HEK293 (cell line): ENCODE measurements at regions not wholly inside any gene's neighbourhood (a gene's known extent, or its start where the extent isn't known, plus 50 kb on each side); places are given as distances from the start of the nearest gene placed in this dataset.
A peak's percentile ranks its signal among the peaks of the same experiment; 100 is the strongest.

Experiments used
- BCL11A ChIP-seq: fragments of 450-650 bp; formaldehyde crosslinking; IDR thresholded peaks from 2 replicates; pipeline ENCODE4 v1.5.1; 2016; ENCODE audit warnings: low read depth, missing biosample characterization, missing genetic modification characterization
- BCL11B ChIP-seq: fragments of 450-650 bp; formaldehyde crosslinking; IDR thresholded peaks from 2 replicates; pipeline ENCODE4 v1.5.1; 2016; ENCODE audit warnings: low read depth, missing biosample characterization, missing genetic modification characterization
- GLIS1 ChIP-seq: fragments of 450-650 bp; formaldehyde crosslinking; IDR thresholded peaks from 2 replicates; pipeline ENCODE4 v1.5.1; 2016; ENCODE audit warnings: missing biosample characterization, missing genetic modification characterization
- HIC1 ChIP-seq: fragments of 450-650 bp; formaldehyde crosslinking; IDR thresholded peaks from 2 replicates; pipeline ENCODE4 v1.5.1; 2016; ENCODE audit warnings: missing biosample characterization, missing genetic modification characterization
- SCRT2 ChIP-seq: fragments of 450-650 bp; formaldehyde crosslinking; IDR thresholded peaks from 2 replicates; pipeline ENCODE4 v1.5.1; 2016; ENCODE audit warnings: missing biosample characterization, missing genetic modification characterization
- ZBTB21 ChIP-seq: fragments of 450-650 bp; formaldehyde crosslinking; IDR thresholded peaks from 2 replicates; pipeline ENCODE4 v1.5.1; 2017; ENCODE audit warnings: missing biosample characterization, missing genetic modification characterization
- ZBTB48 ChIP-seq: fragments of 450-650 bp; formaldehyde crosslinking; IDR thresholded peaks from 2 replicates; pipeline ENCODE4 v1.5.1; 2016; ENCODE audit warnings: missing biosample characterization, missing genetic modification characterization
- ZBTB7A ChIP-seq: fragments of 450-650 bp; formaldehyde crosslinking; IDR thresholded peaks from 2 replicates; pipeline ENCODE4 v1.5.1; 2016; ENCODE audit warnings: low read depth, missing biosample characterization, missing genetic modification characterization
- ZEB2 ChIP-seq: fragments of 450-650 bp; formaldehyde crosslinking; IDR thresholded peaks from 2 replicates; pipeline ENCODE4 v1.5.1; 2016; ENCODE audit warnings: missing biosample characterization, missing genetic modification characterization
- ZFP37 ChIP-seq: fragments of 450-650 bp; formaldehyde crosslinking; IDR thresholded peaks from 2 replicates; pipeline ENCODE4 v1.5.1; 2016; ENCODE audit warnings: missing biosample characterization, missing genetic modification characterization
- ZFP69B ChIP-seq: fragments of 450-650 bp; formaldehyde crosslinking; IDR thresholded peaks from 2 replicates; pipeline ENCODE4 v1.5.1; 2016; ENCODE audit warnings: missing biosample characterization, missing genetic modification characterization
- ZNF10 ChIP-seq: fragments of 450-650 bp; formaldehyde crosslinking; IDR thresholded peaks from 2 replicates; pipeline ENCODE4 v1.5.1; 2017; ENCODE audit warnings: missing biosample characterization, missing genetic modification characterization
- ZNF324 ChIP-seq: fragments of 450-650 bp; formaldehyde crosslinking; IDR thresholded peaks from 2 replicates; pipeline ENCODE4 v1.5.1; 2016; ENCODE audit warnings: missing biosample characterization, missing genetic modification characterization
- ZNF366 ChIP-seq: fragments of 450-650 bp; formaldehyde crosslinking; conservative IDR thresholded peaks from 2 replicates; pipeline ENCODE4 v1.5.1; 2016; ENCODE audit warnings: missing biosample characterization, missing genetic modification characterization
- ZNF501 ChIP-seq: fragments of 450-650 bp; formaldehyde crosslinking; IDR thresholded peaks from 2 replicates; pipeline ENCODE4 v1.5.1; 2016; ENCODE audit warnings: missing biosample characterization, missing genetic modification characterization
- ZNF561 ChIP-seq: fragments of 450-650 bp; IDR thresholded peaks from 2 replicates; pipeline ENCODE4 v1.5.1; 2018; ENCODE audit warnings: missing biosample characterization, missing genetic modification characterization, borderline replicate concordance
- ZNF600 ChIP-seq: fragments of 450-650 bp; formaldehyde crosslinking; IDR thresholded peaks from 2 replicates; pipeline ENCODE4 v1.5.1; 2016; ENCODE audit warnings: missing biosample characterization, missing genetic modification characterization
- ZNF654 ChIP-seq: fragments of 450-650 bp; formaldehyde crosslinking; IDR thresholded peaks from 2 replicates; pipeline ENCODE4 v1.5.1; 2016; ENCODE audit warnings: low read depth, missing biosample characterization, missing genetic modification characterization
- ZNF660 ChIP-seq: fragments of 450-650 bp; IDR thresholded peaks from 2 replicates; pipeline ENCODE4 v1.5.1; 2018; ENCODE audit warnings: missing biosample characterization, mild to moderate bottlenecking, missing genetic modification characterization
- ZNF670 ChIP-seq: fragments of 450-650 bp; formaldehyde crosslinking; IDR thresholded peaks from 2 replicates; pipeline ENCODE4 v1.5.1; 2016; ENCODE audit warnings: missing biosample characterization, missing genetic modification characterization, low read depth
- ZNF76 ChIP-seq: fragments of 450-650 bp; formaldehyde crosslinking; IDR thresholded peaks from 2 replicates; pipeline ENCODE4; 2016; ENCODE audit warnings: low read depth, missing biosample characterization, missing genetic modification characterization, borderline replicate concordance
- ZNF768 ChIP-seq: fragments of 450-650 bp; formaldehyde crosslinking; IDR thresholded peaks from 2 replicates; pipeline ENCODE4 v1.5.1; 2018; ENCODE audit warnings: missing biosample characterization, mild to moderate bottlenecking, missing genetic modification characterization
- ZNF837 ChIP-seq: fragments of 450-650 bp; formaldehyde crosslinking; IDR thresholded peaks from 2 replicates; pipeline ENCODE4 v1.5.1; 2016; ENCODE audit warnings: missing biosample characterization, missing genetic modification characterization
- ZSCAN30 ChIP-seq: fragments of 450-650 bp; IDR thresholded peaks from 2 replicates; pipeline ENCODE4 v1.5.1; 2018; ENCODE audit warnings: missing biosample characterization, mild to moderate bottlenecking, missing genetic modification characterization, moderate library complexity
- ZXDB ChIP-seq: fragments of 450-650 bp; formaldehyde crosslinking; IDR thresholded peaks from 2 replicates; pipeline ENCODE4 v1.5.1; 2016; ENCODE audit warnings: missing biosample characterization, missing genetic modification characterization
- TF ChIP-seq, protein P1 (sequence below): fragments of 450-650 bp; formaldehyde crosslinking; IDR thresholded peaks from 2 replicates; pipeline ENCODE4 v1.5.1; 2016; ENCODE audit warnings: missing biosample characterization, missing genetic modification characterization
- TF ChIP-seq, protein P2 (sequence below): fragments of 450-650 bp; formaldehyde crosslinking; IDR thresholded peaks from 2 replicates; pipeline ENCODE4 v1.5.1; 2017; ENCODE audit warnings: missing biosample characterization, mild to moderate bottlenecking, missing genetic modification characterization, moderate library complexity
- TF ChIP-seq, protein P3 (sequence below): fragments of 450-650 bp; formaldehyde crosslinking; IDR thresholded peaks from 2 replicates; pipeline ENCODE4 v1.5.1; 2016; ENCODE audit warnings: missing biosample characterization, missing genetic modification characterization
- TF ChIP-seq, protein P4 (sequence below): fragments of 450-650 bp; formaldehyde crosslinking; IDR thresholded peaks from 2 replicates; pipeline ENCODE4 v1.5.1; 2016; ENCODE audit warnings: missing biosample characterization, missing genetic modification characterization

DNA sequence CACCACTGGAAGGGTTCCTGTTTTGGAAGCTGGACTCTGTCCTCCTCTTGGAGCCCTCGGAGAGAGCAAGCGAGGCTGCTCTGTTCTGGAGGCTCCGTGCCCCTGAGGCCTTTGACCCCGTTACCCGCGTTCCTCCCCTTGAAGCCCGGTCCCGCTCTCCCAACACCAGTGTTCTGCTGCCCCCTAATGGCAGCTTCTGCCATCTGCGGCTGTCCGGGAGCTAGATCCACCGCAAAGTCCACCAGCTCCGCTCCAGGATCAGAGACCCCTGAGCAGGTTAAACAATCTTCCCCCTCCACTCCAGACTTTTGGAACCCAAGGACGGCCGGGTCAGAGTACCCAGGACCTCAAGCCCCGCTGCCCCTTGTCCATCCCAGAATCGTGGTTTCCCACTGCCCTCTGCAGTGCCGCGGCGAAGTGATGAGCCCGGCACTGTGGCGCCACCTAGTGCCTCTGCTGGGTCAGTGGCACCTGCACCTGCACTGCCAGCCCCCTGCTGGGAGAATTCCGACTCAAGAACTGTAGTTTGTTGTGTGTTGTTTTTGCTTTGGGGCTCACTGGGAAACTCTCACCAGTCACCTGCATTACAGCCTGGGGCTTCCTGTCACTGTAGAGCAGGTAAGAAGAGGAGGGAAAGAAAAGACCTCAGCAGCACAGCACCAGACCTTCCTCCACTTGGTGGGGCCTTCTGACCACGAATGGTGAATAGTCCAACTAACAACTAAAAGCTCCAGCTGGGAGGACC is 63.5 kb upstream of the NFASC start (continued):
- TF ChIP-seq ZNF654 (tag by site-specific recombination) (peak; percentile 100), ZNF561 (peak; percentile 60; the same call in 1 of the 2 replicates), ZNF600 (tag by site-specific recombination) (peak; percentile 88), BCL11A (peak; percentile 73), ZNF10 (peak; percentile 33; the same call in 1 of the 2 replicates), ZEB2 (tag by site-specific recombination) (peak; percentile 82), SCRT2 (0 out of 2 replicates have a peak, but pooled peaks have one; percentile 12), ZFP69B (tag by site-specific recombination) (no peak), ZNF501 (peak; percentile 86; the same call in 1 of the 2 replicates), ZNF366 (tag by site-specific recombination) (peak; percentile 36; the same call in 1 of the 2 replicates), ZBTB7A (no peak), ZSCAN30 (tag by site-specific recombination) (peak; percentile 66; the same call in 1 of the 2 replicates), BCL11B (tag by site-specific recombination) (peak; percentile 73), ZFP37 (tag by site-specific recombination) (peak; percentile 84), ZXDB (tag by site-specific recombination) (peak; percentile 50), ZNF660 (tag by site-specific recombination) (peak; percentile 81), HIC1 (tag by site-specific recombination) (0 out of 2 replicates have a peak, but pooled peaks have one; percentile 18), ZNF837 (tag by site-specific recombination) (no peak), ZNF670 (no peak), GLIS1 (tag by site-specific recombination) (peak; percentile 65), ZNF324 (tag by site-specific recombination) (peak; percentile 86; the same call in 1 of the 2 replicates), ZBTB21 (tag by site-specific recombination) (peak; percentile 33; the same call in 1 of the 2 replicates), ZNF76 (tag by site-specific recombination) (peak; percentile 82), ZNF768 (tag by site-specific recombination) (no peak), ZBTB48 (peak; percentile 60; the same call in 1 of the 2 replicates)
- TF ChIP-seq, protein P1, sequence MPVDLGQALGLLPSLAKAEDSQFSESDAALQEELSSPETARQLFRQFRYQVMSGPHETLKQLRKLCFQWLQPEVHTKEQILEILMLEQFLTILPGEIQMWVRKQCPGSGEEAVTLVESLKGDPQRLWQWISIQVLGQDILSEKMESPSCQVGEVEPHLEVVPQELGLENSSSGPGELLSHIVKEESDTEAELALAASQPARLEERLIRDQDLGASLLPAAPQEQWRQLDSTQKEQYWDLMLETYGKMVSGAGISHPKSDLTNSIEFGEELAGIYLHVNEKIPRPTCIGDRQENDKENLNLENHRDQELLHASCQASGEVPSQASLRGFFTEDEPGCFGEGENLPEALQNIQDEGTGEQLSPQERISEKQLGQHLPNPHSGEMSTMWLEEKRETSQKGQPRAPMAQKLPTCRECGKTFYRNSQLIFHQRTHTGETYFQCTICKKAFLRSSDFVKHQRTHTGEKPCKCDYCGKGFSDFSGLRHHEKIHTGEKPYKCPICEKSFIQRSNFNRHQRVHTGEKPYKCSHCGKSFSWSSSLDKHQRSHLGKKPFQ (tag by site-specific recombination) = no peak
- TF ChIP-seq, protein P2, sequence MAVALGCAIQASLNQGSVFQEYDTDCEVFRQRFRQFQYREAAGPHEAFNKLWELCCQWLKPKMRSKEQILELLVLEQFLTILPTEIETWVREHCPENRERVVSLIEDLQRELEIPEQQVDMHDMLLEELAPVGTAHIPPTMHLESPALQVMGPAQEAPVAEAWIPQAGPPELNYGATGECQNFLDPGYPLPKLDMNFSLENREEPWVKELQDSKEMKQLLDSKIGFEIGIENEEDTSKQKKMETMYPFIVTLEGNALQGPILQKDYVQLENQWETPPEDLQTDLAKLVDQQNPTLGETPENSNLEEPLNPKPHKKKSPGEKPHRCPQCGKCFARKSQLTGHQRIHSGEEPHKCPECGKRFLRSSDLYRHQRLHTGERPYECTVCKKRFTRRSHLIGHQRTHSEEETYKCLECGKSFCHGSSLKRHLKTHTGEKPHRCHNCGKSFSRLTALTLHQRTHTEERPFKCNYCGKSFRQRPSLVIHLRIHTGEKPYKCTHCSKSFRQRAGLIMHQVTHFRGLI (tag by site-specific recombination) = peak; percentile 15; the same call in 1 of the 2 replicates
- TF ChIP-seq, protein P3, sequence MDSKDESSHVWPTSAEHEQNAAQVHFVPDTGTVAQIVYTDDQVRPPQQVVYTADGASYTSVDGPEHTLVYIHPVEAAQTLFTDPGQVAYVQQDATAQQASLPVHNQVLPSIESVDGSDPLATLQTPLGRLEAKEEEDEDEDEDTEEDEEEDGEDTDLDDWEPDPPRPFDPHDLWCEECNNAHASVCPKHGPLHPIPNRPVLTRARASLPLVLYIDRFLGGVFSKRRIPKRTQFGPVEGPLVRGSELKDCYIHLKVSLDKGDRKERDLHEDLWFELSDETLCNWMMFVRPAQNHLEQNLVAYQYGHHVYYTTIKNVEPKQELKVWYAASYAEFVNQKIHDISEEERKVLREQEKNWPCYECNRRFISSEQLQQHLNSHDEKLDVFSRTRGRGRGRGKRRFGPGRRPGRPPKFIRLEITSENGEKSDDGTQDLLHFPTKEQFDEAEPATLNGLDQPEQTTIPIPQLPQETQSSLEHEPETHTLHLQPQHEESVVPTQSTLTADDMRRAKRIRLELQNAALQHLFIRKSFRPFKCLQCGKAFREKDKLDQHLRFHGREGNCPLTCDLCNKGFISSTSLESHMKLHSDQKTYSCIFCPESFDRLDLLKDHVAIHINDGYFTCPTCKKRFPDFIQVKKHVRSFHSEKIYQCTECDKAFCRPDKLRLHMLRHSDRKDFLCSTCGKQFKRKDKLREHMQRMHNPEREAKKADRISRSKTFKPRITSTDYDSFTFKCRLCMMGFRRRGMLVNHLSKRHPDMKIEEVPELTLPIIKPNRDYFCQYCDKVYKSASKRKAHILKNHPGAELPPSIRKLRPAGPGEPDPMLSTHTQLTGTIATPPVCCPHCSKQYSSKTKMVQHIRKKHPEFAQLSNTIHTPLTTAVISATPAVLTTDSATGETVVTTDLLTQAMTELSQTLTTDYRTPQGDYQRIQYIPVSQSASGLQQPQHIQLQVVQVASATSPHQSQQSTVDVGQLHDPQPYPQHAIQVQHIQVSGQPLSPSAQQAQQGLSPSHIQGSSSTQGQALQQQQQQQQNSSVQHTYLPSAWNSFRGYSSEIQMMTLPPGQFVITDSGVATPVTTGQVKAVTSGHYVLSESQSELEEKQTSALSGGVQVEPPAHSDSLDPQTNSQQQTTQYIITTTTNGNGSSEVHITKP (tag by site-specific recombination) = 0 out of 2 replicates have a peak, but pooled peaks have one; percentile 37
- TF ChIP-seq, protein P4, sequence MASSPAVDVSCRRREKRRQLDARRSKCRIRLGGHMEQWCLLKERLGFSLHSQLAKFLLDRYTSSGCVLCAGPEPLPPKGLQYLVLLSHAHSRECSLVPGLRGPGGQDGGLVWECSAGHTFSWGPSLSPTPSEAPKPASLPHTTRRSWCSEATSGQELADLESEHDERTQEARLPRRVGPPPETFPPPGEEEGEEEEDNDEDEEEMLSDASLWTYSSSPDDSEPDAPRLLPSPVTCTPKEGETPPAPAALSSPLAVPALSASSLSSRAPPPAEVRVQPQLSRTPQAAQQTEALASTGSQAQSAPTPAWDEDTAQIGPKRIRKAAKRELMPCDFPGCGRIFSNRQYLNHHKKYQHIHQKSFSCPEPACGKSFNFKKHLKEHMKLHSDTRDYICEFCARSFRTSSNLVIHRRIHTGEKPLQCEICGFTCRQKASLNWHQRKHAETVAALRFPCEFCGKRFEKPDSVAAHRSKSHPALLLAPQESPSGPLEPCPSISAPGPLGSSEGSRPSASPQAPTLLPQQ (tag by site-specific recombination) = peak; percentile 75; the same call in 1 of the 2 replicates
